Middle frontal gyrus (tissue), 1 donor: ENCODE measurements at regions not wholly inside any gene's neighbourhood (a gene's known extent, or its start where the extent isn't known, plus 50 kb on each side); places are given as distances from the start of the nearest gene placed in this dataset.
"Not testable (repeated sequence)": the region's sequence is repeated elsewhere in the genome, so short reads cannot be mapped to it uniquely, and the experiment has no call there.

ENCODE experiments used
- DNase-seq: peaks from one replicate; pipeline ENCODE4 v3.0.0-alpha.2; 2015; ENCODE audit warnings: low spot score; ENCODE audit errors: extremely low spot score

- no peak for DNase-seq
Observed at GRCh38 chrX:63285375-63285774, 65.8 kb downstream of the SPIN4 start.

GRCh38 chrX:63284659-63285058 lies 66.5 kb downstream of the SPIN4 start:
- DNase-seq, result no peak

GRCh38 chrX:63283348-63283747 lies 67.8 kb downstream of the SPIN4 start:
- no peak for DNase-seq

GRCh38 chrX:63282828-63283227 lies 68.3 kb downstream of the SPIN4 start:
- no peak for DNase-seq

- DNase-seq, result no peak
Observed at GRCh38 chrX:63282077-63282476, 69.1 kb downstream of the SPIN4 start.

GRCh38 chrX:63281465-63281864 lies 69.7 kb downstream of the SPIN4 start:
- no peak for DNase-seq

- DNase-seq, result not testable (repeated sequence)
Observed at GRCh38 chrX:63277394-63277793, 73.7 kb downstream of the SPIN4 start.

GRCh38 chrX:63275127-63275526 lies 76.0 kb downstream of the SPIN4 start:
- DNase-seq, result no peak

- no peak for DNase-seq
Observed at GRCh38 chrX:63270873-63271272, 80.3 kb downstream of the SPIN4 start.

- no peak for DNase-seq
Observed at GRCh38 chrX:63258144-63258543, 93.0 kb downstream of the SPIN4 start.

GRCh38 chrX:63250253-63250868 lies 100.8 kb downstream of the SPIN4 start:
- peak; percentile 3 for DNase-seq

- not testable (repeated sequence) for DNase-seq
Observed at GRCh38 chrX:63242689-63243088, 108.4 kb downstream of the SPIN4 start.

GRCh38 chrX:63235963-63236362 lies 115.2 kb downstream of the SPIN4 start:
- DNase-seq, result not testable (repeated sequence)

GRCh38 chrX:63233013-63233412 lies 118.1 kb downstream of the SPIN4 start:
- not testable (repeated sequence) for DNase-seq

GRCh38 chrX:63218202-63218601 lies 132.9 kb downstream of the SPIN4 start:
- not testable (repeated sequence) for DNase-seq

- DNase-seq, result not testable (repeated sequence)
Observed at GRCh38 chrX:63217549-63217948, 133.6 kb downstream of the SPIN4 start.

- DNase-seq, result not testable (repeated sequence)
Observed at GRCh38 chrX:63209645-63210044, 141.5 kb downstream of the SPIN4 start.

GRCh38 chrX:63209128-63209527 lies 142.0 kb downstream of the SPIN4 start:
- DNase-seq, result not testable (repeated sequence)

GRCh38 chrX:63204266-63205074 lies 146.7 kb downstream of the SPIN4 start:
- not testable (repeated sequence) for DNase-seq

GRCh38 chrX:63201987-63202386 lies 149.1 kb downstream of the SPIN4 start:
- not testable (repeated sequence) for DNase-seq

GRCh38 chrX:63198693-63199092 lies 152.4 kb downstream of the SPIN4 start:
- DNase-seq, result not testable (repeated sequence)

- DNase-seq, result not testable (repeated sequence)
Observed at GRCh38 chrX:63192366-63193041, 158.6 kb downstream of the SPIN4 start.
